GM11168 (cell line): ENCODE measurements at regions not wholly inside any gene's neighbourhood (a gene's known extent, or its start where the extent isn't known, plus 50 kb on each side); places are given as distances from the start of the nearest gene placed in this dataset.
"Not testable (repeated sequence)": the region's sequence is repeated elsewhere in the genome, so short reads cannot be mapped to it uniquely, and the experiment has no call there.

Experiments
- in situ Hi-C: fragments of 300-500 bp; cut with MboI; formaldehyde crosslinking; loops from one replicate; pipeline ENCODE4 v1.12.0; 2022; ENCODE audit warnings: low sequenced_read_pairs; ENCODE audit not compliant: unreplicated experiment

GRCh38 chr2:89829828-89830227 lies 1138.4 kb downstream of the RPIA start:
- in situ Hi-C loops = no loop called here

DNA sequence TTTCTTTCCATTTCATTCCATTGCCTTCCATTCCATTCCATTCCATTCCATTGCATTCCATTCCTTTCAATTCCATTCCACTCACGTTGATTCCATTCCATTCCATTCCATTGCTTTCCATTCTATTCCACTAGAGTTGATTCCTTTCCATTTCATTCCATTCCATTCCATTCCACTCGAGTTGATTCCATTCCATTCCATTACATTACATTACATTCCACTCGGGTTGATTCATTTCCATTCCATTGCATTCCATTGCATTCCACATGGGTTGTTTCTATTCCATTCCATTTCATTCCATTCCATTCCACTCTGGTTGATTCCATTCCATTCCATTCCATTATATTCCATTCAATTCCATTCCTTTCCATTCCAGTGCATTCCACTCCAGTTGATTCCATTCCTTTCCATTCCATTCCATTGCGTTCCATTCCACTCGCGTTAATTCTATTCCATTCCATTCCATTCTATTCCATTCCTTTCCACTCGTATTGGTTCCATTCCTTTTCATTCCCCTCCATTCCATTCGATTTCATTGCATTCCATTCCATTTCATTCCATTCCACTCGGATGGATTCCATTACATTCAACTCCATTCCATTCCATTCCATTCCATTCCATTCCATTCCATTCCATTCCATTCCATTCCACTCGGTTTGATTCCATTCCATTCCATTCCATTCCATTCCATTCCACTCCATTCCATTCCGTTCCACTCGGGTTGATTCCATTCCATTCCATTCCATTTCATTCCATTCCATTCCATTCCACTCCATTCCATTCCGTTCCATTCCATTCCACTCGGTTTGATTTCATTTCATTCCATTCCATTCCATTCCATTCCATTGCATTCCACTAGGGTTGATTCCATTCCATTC lies 1139.1 kb downstream of the RPIA start:
- in situ Hi-C loops = not testable (repeated sequence)

- in situ Hi-C loops = no loop called here
Observed at GRCh38 chr2:89831641-89832498, 1140.4 kb downstream of the RPIA start.

DNA sequence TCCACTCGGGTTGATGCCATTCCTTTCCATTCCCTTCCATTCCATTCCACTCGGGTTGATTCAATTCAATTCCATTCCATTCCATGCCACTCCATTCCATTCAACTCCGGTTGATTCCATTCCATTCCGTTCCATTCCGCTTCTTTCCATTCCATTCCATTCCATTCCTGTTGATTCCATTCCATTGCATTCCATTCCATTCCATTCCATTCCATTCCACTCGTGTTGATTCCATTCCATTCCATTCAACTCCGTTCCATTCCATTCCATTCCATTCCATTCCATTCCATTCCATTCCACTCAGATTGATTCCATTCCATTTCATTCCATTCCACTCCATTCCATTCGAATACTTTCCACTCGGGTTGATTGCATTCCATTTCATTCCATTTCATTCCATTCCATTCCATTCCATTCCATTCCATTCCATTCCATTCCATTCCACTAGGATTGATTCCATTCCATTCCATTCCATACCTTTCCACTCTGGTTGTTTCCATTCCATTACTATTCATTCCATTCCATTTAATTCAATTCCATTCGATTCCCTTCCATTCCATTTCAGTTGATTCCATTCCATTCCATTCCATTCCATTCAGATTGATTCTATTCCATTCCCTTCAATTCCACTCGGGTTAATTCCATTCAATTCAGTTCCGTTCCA lies 1141.8 kb downstream of the RPIA start:
- in situ Hi-C loops = no loop called here

DNA sequence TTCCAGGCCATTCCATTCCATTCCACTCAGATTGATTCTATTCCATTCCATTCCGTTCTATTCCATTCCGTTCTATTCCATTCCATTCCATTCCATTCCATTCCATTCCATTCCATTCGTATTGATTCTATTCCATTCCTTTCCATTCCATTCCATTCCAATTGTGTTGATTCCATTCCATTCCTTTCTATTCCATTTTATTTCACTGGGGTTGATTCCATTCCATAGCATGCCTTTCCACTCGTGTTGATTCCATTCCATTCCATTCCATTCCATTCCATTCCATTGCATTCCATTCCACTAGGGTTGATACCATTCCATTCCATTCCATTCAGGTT lies 1142.3 kb downstream of the RPIA start:
- in situ Hi-C loops = no loop called here

- in situ Hi-C loops = no loop called here
Observed at GRCh38 chr2:89834306-89834705, 1142.8 kb downstream of the RPIA start.

DNA sequence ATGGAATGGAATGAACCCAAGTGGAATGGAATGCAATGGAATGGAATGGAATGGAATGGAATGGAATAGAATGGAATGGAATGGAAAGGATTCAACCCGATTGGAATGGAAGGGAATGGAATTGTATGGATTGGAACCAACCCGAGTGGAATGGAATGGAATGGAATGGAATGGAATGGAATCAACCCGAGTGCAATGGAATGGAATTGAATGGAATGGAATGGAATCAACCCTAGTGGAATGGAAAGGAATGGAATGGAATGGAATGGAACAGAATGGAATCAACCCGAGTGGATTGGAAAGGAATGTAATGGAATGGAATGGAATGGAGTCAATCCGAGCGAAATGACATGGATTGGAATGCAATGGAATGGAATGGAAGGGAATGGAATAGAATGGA lies 1144.9 kb downstream of the RPIA start:
- in situ Hi-C loops = not testable (repeated sequence)

- in situ Hi-C loops = no loop called here
Observed at GRCh38 chr2:89837962-89838625, 1146.6 kb downstream of the RPIA start.

DNA sequence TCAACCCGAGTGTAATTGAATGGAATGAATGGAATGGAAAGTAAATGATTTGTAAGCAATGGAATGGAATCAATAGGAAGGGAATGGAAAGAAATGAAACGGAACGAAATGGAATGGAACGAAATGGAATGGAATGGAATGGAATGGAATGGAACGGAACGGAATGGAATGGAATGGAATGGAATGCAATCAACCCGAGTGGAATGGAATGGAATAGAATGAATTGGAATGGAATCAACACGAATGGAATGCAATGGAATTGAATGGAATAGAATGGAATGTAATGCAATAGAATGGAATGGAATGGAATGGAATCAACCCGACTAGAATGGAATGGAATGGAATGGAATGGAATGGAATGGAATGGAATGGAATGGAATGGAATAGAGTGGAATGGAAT lies 1148.7 kb downstream of the RPIA start:
- in situ Hi-C loops = loop anchor here (10.0 kb wide), 2 partner anchors 55 to 515 kb away; no protein-coding TSS in a partner anchor

- in situ Hi-C loops = loop anchor here (10.0 kb wide), 2 partner anchors 56 to 516 kb away; no protein-coding TSS in a partner anchor
Observed at GRCh38 chr2:89840781-89841475, 1149.5 kb downstream of the RPIA start.

GRCh38 chr2:89841476-89841840 lies 1150.0 kb downstream of the RPIA start:
- in situ Hi-C loops = loop anchor here (10.0 kb wide), 2 partner anchors 57 to 517 kb away; no protein-coding TSS in a partner anchor

GRCh38 chr2:89842180-89842908 lies 1150.9 kb downstream of the RPIA start:
- in situ Hi-C loops = loop anchor here (10.0 kb wide), 2 partner anchors 58 to 518 kb away; no protein-coding TSS in a partner anchor

GRCh38 chr2:89844221-89844943 lies 1152.9 kb downstream of the RPIA start:
- in situ Hi-C loops = loop anchor here (10.0 kb wide), 2 partner anchors 60 to 520 kb away; no protein-coding TSS in a partner anchor

DNA sequence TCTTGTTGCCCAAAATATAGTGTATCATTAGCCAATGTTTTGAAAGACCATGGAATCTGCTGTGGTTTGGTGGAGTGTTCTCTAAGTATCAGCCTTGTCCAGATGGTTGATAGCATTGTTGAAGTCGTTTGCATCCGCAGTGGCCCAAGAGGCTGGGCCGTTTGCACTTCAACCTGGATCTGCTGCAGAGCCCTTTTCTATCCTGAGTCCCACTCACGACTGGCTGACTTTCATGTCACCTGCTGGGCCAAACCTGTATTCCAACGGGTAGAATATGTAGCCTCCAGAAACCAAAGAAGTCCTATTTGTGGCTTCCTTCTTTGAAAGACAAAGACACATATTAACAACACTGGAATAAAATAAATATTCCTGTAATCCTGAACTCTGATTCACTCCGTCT lies 1154.1 kb downstream of the RPIA start:
- in situ Hi-C loops = loop anchor here (10.0 kb wide), 2 partner anchors 61 to 521 kb away; no protein-coding TSS in a partner anchor

DNA sequence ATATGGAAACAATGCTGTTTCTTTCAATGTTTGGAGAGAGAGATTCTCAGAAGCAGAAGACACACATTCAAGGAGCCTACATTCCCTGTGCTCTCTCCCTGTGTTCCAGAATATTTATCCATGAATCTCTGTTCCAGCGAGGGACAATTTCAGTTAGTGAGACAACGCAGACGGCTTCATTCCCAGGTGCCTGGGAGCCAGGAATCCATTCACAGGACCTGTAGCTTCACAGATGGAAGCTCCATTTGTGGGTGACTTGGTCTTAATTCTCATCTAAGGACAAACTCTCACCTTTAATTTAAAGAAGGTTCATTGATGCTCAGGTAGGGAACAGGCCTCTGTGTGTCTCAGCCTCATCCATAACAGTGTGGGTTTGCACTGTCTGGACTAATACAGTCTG lies 1156.6 kb downstream of the RPIA start:
- in situ Hi-C loops = loop anchor here (10.0 kb wide), 2 partner anchors 63 to 523 kb away; no protein-coding TSS in a partner anchor

- in situ Hi-C loops = loop anchor here (10.0 kb wide), 2 partner anchors 64 to 524 kb away; no protein-coding TSS in a partner anchor
Observed at GRCh38 chr2:89848763-89849368, 1157.4 kb downstream of the RPIA start.

- in situ Hi-C loops = loop anchor here (10.0 kb wide), 2 partner anchors 65 to 525 kb away; no protein-coding TSS in a partner anchor
Observed at GRCh38 chr2:89849731-89850130, 1158.3 kb downstream of the RPIA start.
